Psoas muscle (tissue), 7 donors: ENCODE measurements at regions not wholly inside any gene's neighbourhood (a gene's known extent, or its start where the extent isn't known, plus 50 kb on each side); places are given as distances from the start of the nearest gene placed in this dataset.

ENCODE experiments used
- ATAC-seq, 4 donors: fragments of 200-7000 bp; cut with Tn5 transposase; one replicate each; pipeline ENCODE4 v1.9.1; 2020; ENCODE audit warnings: moderate library complexity in 3 of 4, mild to moderate bottlenecking in 2 of 4
- DNase-seq, 2 donors: peaks; one replicate each; pipeline ENCODE4 v3.0.0-alpha.2; 2020
- H3K27ac ChIP-seq: fragments of 200-600 bp; one replicate; pipeline ENCODE4 v1.8.0; 2022
- H3K27me3 ChIP-seq, 3 donors: fragments of 200-600 bp in 1 of 3; one replicate each; pipeline versions ENCODE4 v1.6.1 to v1.8.0; 2013 to 2022; ENCODE audit warnings: low read length in 2 of 3, mild to moderate bottlenecking in 2 of 3, moderate library complexity in 1 of 3; ENCODE audit not compliant: insufficient read depth in 3 of 3
- H3K36me3 ChIP-seq, 2 donors: fragments of 200-600 bp in 1 of 2; one replicate each; pipeline versions ENCODE4 v1.6.1 to v1.8.0; 2013 to 2022; ENCODE audit warnings: low read depth in 1 of 2, mild to moderate bottlenecking in 1 of 2, moderate library complexity in 1 of 2; ENCODE audit not compliant: insufficient read depth in 1 of 2
- H3K4me1 ChIP-seq: fragments of 200-600 bp; one replicate; pipeline ENCODE4 v1.8.0; 2022
- H3K4me3 ChIP-seq: fragments of 200-600 bp; one replicate; pipeline ENCODE4 v1.8.0; 2022; ENCODE audit warnings: mild to moderate bottlenecking
- H3K9me3 ChIP-seq: fragments of 200-600 bp; one replicate; pipeline ENCODE4 v1.8.0; 2022
- WGBS, 3 donors: extraction: QIAGEN DNeasy Blood & Tissue Kit; methylation state at CpG; one replicate each; pipeline versions ENCODE4 v1.1.6 to v1.1.7; 2013; 5-methylcytosine and 5-hydroxymethylcytosine counted together
- intact Hi-C, 2 donors: fragments of 100-400 bp; cut with DNase I; formaldehyde crosslinking; loops; one replicate each; pipeline versions ENCODE4 v1.11.0 to v1.14.2; 2022
- TF ChIP-seq, protein P1 (sequence below): fragments of 200-600 bp; IDR thresholded peaks from one replicate; pipeline ENCODE4 v1.8.0; 2022; ENCODE audit warnings: antibody characterized with exemption
- donor health status: healthy with polysubstance abuse.
- donor health status: DM: no; HTN: no; CAD: no; lungs with moderate emphysema.
- donor health status: Bipolar disorder and iron deficiency.
- donor health status: healthy.
- donor health status: DM: yes; HTN: yes; CAD: no.
- donor health status: DM: no; HTN: no; CAD: no.
- donor health status: DM: yes; HTN: yes; CAD: no.

DNA sequence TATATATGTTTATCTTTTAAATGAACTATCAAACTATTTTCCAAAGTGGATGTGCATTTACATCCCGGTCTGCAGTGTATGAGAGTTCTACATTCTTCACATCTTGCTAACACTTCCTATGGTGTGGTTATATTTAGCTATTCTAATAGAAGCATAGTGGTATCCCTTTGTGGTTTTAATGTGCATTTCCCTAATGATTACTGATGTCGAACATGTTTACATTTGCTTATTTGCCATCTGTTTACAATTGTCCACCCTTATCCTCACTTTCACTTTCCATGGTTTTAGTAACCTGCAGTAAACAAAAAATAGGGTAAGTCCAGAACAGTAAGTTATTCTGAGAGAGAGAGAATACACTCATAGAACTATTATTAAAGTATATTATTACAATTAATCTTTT is 360.5 kb upstream of the NAALADL2 start:
- ATAC-seq (no peak), DNase-seq (no peak)
- Histone ChIP-seq H3K4me1 (no peaks in the 10 kb centered on the region), H3K4me3 (no peak overlapping the region), H3K36me3 (no peaks in the 10 kb centered on the region), H3K9me3 (no peaks in the 10 kb centered on the region), H3K27me3 (no peaks in the 10 kb centered on the region), H3K27ac (no peak overlapping the region)
- 44 to 55% (median 49%) methylated on average over 2 of the region's 2 CpGs for WGBS, 3 donors
- TF ChIP-seq, protein P1, sequence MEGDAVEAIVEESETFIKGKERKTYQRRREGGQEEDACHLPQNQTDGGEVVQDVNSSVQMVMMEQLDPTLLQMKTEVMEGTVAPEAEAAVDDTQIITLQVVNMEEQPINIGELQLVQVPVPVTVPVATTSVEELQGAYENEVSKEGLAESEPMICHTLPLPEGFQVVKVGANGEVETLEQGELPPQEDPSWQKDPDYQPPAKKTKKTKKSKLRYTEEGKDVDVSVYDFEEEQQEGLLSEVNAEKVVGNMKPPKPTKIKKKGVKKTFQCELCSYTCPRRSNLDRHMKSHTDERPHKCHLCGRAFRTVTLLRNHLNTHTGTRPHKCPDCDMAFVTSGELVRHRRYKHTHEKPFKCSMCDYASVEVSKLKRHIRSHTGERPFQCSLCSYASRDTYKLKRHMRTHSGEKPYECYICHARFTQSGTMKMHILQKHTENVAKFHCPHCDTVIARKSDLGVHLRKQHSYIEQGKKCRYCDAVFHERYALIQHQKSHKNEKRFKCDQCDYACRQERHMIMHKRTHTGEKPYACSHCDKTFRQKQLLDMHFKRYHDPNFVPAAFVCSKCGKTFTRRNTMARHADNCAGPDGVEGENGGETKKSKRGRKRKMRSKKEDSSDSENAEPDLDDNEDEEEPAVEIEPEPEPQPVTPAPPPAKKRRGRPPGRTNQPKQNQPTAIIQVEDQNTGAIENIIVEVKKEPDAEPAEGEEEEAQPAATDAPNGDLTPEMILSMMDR, result no peak
- intact Hi-C loops, result no loop called here

DNA sequence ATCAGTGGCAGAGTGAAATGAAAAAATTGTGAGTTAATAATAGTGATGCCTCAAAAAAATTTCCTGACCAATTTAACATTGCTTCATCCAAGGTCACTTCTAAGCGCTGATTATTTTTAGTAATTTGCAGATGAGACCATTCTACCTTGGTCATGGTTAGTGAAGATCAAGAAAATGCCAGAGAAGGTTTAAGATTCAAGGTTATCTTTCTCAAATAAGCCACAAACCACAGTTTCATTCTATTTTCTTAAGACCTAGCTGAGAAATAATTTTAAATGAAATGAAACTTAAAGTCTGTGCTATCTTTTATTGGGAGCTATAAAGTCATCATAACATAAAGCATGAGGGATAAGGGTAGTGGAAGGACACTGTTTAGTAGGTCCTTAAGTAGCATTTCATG is 353.9 kb upstream of the NAALADL2 start:
- no peaks in the 10 kb centered on the region for H3K9me3 ChIP-seq
- no peak overlapping the region for H3K27ac ChIP-seq
- H3K27me3 ChIP-seq, result no peaks in the 10 kb centered on the region
- H3K36me3 ChIP-seq, result no peaks in the 10 kb centered on the region
- intact Hi-C loops, result no loop called here
- no peak for ATAC-seq
- TF ChIP-seq, protein P1, result no peak
- 95 to 100% (median 95%) methylated on average over 1 of the region's 1 CpG for WGBS, 3 donors
- H3K4me3 ChIP-seq, result no peak overlapping the region
- no peak for DNase-seq
- no peaks in the 10 kb centered on the region for H3K4me1 ChIP-seq

DNA sequence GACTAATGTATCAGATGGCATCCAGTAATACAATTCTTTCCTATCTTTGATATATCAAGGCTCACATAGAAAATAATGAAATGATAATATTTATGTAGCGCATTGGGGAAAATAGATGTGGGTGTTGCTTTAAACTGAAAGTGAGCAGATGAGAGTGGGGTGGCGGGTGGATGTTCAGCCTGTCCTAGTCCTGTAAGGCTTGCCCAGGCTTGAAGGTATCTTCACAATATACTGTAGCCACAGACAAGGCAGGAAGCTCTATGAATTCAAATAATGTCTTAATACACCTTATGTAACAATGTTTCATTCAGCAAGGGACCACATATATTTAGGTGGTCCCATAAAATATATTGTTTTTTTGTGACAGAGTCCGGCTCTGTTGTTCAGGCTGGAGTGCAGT is 334.9 kb upstream of the NAALADL2 start:
- 97 to 100% (median 99%) methylated on average over 3 of the region's 3 CpGs for WGBS, 3 donors
- Histone ChIP-seq H3K36me3 (no peaks in the 10 kb centered on the region), H3K4me1 (no peaks in the 10 kb centered on the region), H3K27ac (no peak overlapping the region), H3K9me3 (no peaks in the 10 kb centered on the region), H3K27me3 (no peaks in the 10 kb centered on the region), H3K4me3 (no peak overlapping the region)
- no peak for ATAC-seq
- TF ChIP-seq, protein P1, result no peak
- no peak for DNase-seq
- intact Hi-C loops, result no loop called here

DNA sequence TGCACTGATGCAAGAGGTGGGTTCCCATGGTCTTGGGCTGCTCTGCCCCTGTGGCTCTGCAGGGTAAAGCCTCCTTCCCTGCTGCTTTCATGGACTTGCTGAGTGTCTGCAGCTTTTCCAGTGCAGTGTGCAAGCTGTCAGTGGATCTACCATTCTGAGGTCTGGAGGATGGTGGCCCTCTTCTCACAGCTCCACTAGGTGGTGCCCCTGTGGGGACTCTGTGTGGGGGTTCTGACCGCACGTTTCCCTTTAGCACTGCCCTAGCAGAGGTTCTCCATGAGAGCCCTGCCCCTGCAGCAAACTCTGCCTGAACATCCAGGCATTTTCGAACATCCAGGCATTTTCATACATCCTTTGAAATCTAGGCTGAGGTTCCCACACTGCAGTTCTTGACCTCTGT is 329.8 kb upstream of the NAALADL2 start:
- no peak overlapping the region for H3K4me3 ChIP-seq
- ATAC-seq (no peak), DNase-seq (no peak)
- H3K36me3 ChIP-seq, result no peaks in the 10 kb centered on the region
- H3K27me3 ChIP-seq, result no peaks in the 10 kb centered on the region
- H3K4me1 ChIP-seq, result no peaks in the 10 kb centered on the region
- intact Hi-C loops, result no loop called here
- no peak overlapping the region for H3K27ac ChIP-seq
- 77 to 87% (median 81%) methylated on average over 3 of the region's 3 CpGs for WGBS, 3 donors
- no peaks in the 10 kb centered on the region for H3K9me3 ChIP-seq
- TF ChIP-seq, protein P1, result no peak

DNA sequence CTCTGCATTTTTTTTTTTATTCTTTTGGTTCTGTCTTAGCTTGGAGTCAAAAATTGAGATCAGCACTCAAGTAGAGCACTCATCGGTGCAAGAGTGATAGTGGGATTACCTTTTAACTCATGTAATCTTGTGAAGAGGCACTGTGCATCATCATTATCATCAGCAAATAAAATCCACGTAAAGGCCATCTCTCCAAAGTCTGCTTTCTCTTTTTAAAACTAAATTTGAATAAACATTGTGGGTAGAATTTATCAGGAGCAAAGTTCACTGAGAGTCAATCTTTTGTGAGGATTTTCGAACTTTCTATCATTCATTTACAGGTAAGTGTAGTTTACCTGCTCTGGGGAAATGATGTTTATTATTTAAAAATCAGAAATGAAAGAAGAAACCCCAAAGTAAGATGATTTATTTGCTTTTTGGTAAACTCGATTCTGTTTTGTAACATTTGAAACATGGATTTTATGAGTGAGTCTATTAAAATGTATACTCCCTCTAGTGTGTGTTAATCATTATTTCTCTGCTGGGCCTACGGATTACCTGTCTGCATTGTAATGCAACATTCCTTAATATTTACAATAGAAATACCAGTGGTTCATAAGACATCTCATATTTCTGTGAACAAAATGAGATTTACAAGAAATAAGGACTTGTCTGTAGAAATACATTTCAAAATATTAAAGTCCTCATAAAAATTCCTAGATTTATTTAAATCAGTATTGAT is 327.7 kb upstream of the NAALADL2 start:
- ATAC-seq (no peak), DNase-seq (no peak)
- Histone ChIP-seq H3K9me3 (no peaks in the 10 kb centered on the region), H3K4me1 (no peaks in the 10 kb centered on the region), H3K27me3 (no peaks in the 10 kb centered on the region), H3K27ac (no peak overlapping the region), H3K36me3 (no peaks in the 10 kb centered on the region), H3K4me3 (no peak overlapping the region)
- intact Hi-C loops, result no loop called here
- 84 to 92% (median 90%) methylated on average over 5 of the region's 5 CpGs for WGBS, 3 donors
- TF ChIP-seq, protein P1, result no peak
